Middle frontal gyrus (tissue), 1 donor: ENCODE measurements at regions not wholly inside any gene's neighbourhood (a gene's known extent, or its start where the extent isn't known, plus 50 kb on each side); places are given as distances from the start of the nearest gene placed in this dataset.

Experiments used
- DNase-seq: peaks from one replicate; pipeline ENCODE4 v3.0.0-alpha.2; 2015; ENCODE audit warnings: low spot score; ENCODE audit errors: extremely low spot score

GRCh38 chr3:23644099-23644498, 161.7 kb upstream of the UBE2E1 start:
- no peak for DNase-seq

DNA sequence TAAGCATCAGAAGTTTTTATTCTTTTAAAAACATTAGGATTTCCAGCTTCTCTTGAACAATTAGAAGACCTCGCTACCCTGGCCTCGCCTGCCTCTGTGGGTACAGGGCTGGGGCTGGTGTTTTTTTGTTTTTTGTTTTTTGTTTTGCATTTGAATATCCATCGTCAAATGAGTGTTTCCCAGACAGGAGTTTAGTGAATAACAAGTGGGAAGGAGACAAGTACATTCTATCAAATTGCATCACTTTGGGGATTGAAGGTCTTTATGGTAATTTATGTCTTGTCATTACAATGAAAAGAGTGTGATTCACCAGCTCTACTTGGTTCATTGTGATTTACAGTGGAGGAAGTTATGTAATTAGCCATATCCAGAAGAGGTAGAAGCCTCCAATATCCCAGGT, 161.1 kb upstream of the UBE2E1 start:
- no peak for DNase-seq

DNA sequence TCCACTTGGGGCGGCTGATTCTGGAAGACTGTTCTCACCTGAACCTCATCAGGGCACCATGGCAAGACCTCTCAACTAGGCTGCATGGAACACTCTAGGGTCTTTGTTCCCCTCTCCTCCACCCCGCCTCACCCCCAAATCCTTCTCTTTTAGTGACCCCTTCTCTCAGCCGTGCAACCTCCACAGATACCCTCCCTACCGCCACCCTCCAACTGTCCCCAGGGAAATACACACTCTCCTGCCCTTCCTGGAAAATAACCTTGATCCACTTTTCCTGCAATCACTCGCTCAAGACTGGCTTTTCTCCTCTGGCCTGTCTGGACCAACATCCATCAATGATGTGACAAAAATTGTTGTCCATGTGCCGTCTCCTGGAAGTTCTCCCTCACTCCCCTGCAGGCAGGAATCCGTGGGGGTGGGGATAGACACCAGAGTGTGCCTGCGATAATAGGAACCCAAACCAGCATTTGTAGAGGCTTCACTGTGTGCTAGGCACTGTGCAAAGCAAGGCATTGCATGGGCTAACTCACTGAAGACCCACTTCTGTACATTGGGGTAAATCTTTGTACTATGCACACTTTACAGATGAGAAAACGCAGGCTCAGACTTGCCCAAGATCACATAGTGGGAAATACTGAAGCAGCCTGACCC, 160.1 kb upstream of the UBE2E1 start:
- DNase-seq: no peak

- DNase-seq: no peak
Measured at GRCh38 chr3:23646184-23646920, 159.4 kb upstream of the UBE2E1 start.

DNA sequence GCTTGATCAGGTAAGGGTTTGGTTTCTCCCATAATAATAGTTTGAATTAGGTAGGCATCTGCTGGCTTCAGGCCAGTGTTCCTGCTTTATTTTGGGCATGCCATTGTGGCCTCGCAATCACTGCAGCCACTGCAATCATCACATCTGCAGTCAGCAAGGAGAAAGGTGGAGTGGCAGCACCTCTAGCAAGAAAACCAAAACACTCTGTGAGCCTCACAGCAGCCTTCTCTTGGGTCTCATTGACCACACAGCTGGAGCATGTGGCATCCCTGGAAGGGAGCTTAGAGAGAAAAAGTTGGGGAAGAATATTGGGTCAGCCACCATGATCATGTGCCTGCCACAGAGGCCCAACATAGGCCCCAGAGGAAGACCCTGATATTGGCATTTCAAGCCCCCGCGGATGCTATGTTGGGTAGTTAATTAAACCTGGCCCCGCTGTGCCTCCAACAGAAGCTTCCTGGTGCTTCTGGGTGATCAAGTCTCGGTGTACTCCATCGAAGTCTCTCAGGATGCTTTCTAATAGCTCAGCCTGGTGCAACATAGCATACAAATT, 158.0 kb upstream of the UBE2E1 start:
- DNase-seq: no peak

DNA sequence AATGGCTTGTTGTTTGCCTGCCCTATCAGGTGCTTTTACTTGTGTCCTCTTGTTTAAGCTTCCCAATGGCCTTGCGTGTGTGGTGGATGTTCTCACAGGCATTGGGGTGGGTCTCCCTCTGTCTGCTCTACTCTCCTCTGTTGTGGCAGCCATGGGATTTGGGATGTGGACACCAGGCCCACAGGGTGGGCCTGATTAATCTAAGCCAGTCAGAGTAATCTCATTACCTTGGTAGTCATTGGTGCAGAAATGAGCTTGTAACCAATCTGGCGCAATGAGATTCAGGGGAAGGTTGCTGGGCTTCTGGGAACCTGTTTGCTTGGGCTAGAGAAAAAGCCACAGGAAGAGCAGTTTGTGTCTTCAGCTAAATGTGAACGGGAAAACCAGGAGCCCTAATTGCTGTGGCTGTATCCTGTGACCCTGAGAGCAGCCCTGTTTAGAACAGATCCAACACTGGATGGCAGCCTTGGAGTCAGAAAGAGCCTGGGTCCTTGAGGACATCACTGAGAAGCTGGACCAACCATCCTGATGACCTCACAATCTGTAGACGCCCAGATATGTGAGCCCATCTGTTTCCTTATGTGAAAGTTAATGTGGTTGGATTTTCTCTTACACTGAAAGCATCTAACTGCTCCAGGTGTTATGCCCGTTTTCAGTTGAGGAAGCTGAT, 157.3 kb upstream of the UBE2E1 start:
- no peak for DNase-seq

DNA sequence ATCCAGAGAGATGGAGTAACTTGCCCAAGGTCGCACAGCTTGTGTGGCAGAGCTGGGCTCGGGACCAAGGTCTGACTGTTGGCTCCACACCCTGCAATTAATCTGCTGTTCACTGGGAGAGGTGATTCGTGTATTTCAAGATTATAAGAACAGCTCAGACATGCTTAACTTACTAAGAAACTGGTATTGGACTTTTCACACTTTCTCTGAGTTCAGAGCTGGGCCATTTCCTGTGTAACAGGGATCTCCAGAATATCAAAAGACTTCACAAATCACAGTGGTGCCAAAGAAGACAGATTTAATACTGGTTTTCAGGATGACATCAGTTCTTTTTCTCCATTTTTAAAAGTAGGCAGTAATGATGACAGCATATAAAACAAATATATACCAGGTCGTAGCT, 156.8 kb upstream of the UBE2E1 start:
- no peak for DNase-seq

DNA sequence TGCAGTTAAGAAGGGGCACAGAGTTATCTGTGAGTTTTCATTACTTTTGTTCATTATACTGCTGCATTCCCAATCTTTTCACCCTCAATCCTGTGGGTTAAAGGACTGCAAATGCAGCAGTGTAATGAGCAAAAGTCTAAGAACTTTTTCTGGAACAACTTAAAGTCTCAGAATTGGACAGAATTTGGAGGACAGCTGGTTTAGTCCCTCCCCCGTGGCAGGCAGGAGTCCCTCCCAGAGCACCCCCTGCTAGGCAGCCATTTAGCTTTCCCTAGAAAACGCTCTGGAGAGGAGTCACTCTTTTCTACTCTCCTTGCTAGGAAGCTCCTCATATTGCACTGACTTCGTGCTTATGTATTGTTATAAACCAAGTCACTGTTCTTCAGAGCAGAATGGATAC, 156.3 kb upstream of the UBE2E1 start:
- DNase-seq: no peak

- no peak for DNase-seq
Measured at GRCh38 chr3:23650371-23651140, 155.2 kb upstream of the UBE2E1 start.

GRCh38 chr3:23653647-23654525, 151.9 kb upstream of the UBE2E1 start:
- DNase-seq: no peak

- no peak for DNase-seq
Measured at GRCh38 chr3:23654571-23654970, 151.2 kb upstream of the UBE2E1 start.

- DNase-seq: no peak
Measured at GRCh38 chr3:23655749-23656148, 150.0 kb upstream of the UBE2E1 start.

- DNase-seq: no peak
Measured at GRCh38 chr3:23656199-23656598, 149.6 kb upstream of the UBE2E1 start.

DNA sequence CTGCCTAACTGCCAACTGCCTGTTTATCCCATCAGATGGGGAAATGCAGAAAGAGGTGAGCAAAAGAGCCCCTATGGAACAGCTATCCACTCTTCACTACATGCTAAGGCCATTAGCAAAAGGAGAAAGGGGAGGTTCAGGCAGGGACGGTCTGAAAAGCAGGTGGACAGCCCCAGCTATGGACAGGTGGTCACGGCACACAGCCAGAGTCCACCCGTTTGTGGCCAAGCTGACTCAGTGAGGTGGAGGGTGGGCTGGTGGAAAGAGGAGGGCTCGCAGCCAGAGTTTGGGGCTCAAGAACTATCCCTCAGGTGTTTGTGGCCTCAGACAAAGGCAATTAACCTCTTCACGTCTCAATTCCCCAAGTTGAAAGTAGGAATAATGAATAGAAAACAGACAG, 148.9 kb upstream of the UBE2E1 start:
- no peak for DNase-seq

- DNase-seq: no peak
Measured at GRCh38 chr3:23657647-23658046, 148.1 kb upstream of the UBE2E1 start.

- no peak for DNase-seq
Measured at GRCh38 chr3:23659274-23659673, 146.5 kb upstream of the UBE2E1 start.

- DNase-seq: no peak
Measured at GRCh38 chr3:23659840-23660430, 145.8 kb upstream of the UBE2E1 start.

- no peak for DNase-seq
Measured at GRCh38 chr3:23662079-23662617, 143.6 kb upstream of the UBE2E1 start.

DNA sequence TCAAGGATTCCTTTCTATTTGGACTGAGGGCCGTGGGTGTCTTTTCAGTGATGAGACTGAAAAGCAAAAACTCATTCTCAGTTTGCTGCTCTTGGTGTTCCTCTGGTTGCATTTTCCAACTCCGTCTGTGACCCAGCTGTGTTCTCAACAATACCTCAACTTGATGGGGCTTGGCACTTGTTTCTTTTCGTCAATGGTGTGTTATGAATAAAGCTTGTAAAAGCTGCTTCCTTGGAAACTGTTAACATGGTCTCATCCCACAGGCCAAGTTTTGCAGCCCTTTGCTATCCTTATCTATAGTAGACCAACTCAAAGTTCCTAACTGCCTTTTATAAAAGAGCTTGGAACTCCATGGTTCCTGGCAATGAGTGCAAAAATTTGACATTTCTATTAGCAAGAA, 142.5 kb upstream of the UBE2E1 start:
- no peak for DNase-seq

GRCh38 chr3:23663661-23664186, 142.0 kb upstream of the UBE2E1 start:
- no peak for DNase-seq
